ENCODE measurements at regions not wholly inside any gene's neighbourhood (a gene's known extent, or its start where the extent isn't known, plus 50 kb on each side); places are given as distances from the start of the nearest gene placed in this dataset.

- no peak for TF ChIP-seq CTCF (conservative IDR thresholded peaks at IDR 0.05)
- no peak overlapping the region for H3K27ac ChIP-seq
Observed at GRCh38 chr16:54466233-54466632, 179.6 kb upstream of the IRX3 start.

- no peak for TF ChIP-seq CTCF (conservative IDR thresholded peaks at IDR 0.05)
- H3K27ac ChIP-seq, result no peak overlapping the region
Observed at GRCh38 chr16:54465063-54465462, 178.5 kb upstream of the IRX3 start.

- H3K27ac ChIP-seq, result no peak overlapping the region
- TF ChIP-seq CTCF (conservative IDR thresholded peaks at IDR 0.05), result no peak
Observed at GRCh38 chr16:54462771-54463170, 176.2 kb upstream of the IRX3 start.

GRCh38 chr16:54462151-54462651 lies 175.6 kb upstream of the IRX3 start:
- TF ChIP-seq CTCF (conservative IDR thresholded peaks at IDR 0.05), result no peak
- H3K27ac ChIP-seq, result no peak overlapping the region

GRCh38 chr16:54460263-54460860 lies 173.8 kb upstream of the IRX3 start:
- H3K27ac ChIP-seq, result no peak overlapping the region
- TF ChIP-seq CTCF (conservative IDR thresholded peaks at IDR 0.05), result no peak

GRCh38 chr16:54459509-54460262 lies 173.1 kb upstream of the IRX3 start:
- no peak for TF ChIP-seq CTCF (conservative IDR thresholded peaks at IDR 0.05)
- H3K27ac ChIP-seq, result no peak overlapping the region

- TF ChIP-seq CTCF (conservative IDR thresholded peaks at IDR 0.05), result no peak
- H3K27ac ChIP-seq, result no peak overlapping the region
Observed at GRCh38 chr16:54458923-54459322, 172.3 kb upstream of the IRX3 start.

Data from VCaP (cell line).